NCI-H128 (cell line): ENCODE measurements at regions not wholly inside any gene's neighbourhood (a gene's known extent, or its start where the extent isn't known, plus 50 kb on each side); places are given as distances from the start of the nearest gene placed in this dataset.

ENCODE experiments used
- DNase-seq: peaks from one replicate; lab custom pipeline; 2025; ENCODE audit not compliant: unreplicated experiment; lab: John Stamatoyannopoulos, UW

DNA sequence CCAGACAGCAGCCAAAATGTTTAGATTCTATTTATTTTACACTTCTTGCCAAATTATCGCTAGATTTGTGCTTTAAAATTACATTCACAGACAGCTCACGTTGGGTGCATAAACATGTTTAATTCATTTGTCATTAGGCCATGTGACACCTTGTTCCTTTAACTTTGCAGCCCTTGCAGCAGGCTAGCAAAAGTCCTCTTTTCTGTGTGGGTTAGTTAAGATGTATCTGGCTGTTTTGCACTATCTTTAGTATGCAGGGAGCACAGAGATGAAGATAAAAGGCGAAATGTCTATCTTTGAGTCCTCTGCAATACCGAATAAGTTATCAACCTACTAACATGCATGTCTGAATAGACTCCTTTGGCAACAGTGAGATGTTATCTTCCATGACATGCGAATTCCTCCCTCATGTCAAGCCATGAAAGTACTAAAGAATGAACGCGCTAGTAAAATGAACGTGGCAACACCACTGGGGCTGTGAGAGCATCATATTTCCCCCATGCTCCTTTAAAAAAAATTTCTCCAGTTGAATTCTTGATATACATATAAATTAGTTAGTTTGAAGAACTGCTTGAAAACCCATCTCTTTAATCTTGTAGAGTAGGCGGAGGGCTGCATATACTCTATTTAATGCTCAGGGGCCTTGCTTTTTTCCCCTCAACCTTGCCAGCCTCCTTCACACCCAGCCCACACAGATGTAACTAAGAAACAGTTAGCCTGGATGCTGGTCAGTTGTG is 620.4 kb upstream of the NR2F2 start:
- DNase-seq: no peak

DNA sequence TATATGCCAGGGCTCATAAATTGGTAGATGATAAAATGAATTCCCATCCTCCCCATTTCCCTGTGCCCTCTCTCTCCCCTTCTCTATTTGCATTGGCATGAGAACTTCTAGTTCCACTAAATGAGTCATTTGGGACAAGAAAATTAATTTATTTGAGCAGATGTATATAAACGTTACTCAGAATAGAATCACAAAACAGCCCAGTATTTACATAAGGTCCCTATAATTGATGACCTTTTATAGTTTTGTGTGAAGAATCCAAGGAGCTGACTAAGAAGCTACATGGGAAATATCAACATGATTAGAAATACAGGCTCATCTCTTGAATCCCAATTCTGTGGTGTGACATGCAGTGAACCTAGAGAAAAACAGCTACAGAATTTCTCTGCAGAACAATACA is 617.7 kb upstream of the NR2F2 start:
- no peak for DNase-seq

- DNase-seq: no peak
Observed at GRCh38 chr15:95713324-95713723, 617.2 kb upstream of the NR2F2 start.

DNA sequence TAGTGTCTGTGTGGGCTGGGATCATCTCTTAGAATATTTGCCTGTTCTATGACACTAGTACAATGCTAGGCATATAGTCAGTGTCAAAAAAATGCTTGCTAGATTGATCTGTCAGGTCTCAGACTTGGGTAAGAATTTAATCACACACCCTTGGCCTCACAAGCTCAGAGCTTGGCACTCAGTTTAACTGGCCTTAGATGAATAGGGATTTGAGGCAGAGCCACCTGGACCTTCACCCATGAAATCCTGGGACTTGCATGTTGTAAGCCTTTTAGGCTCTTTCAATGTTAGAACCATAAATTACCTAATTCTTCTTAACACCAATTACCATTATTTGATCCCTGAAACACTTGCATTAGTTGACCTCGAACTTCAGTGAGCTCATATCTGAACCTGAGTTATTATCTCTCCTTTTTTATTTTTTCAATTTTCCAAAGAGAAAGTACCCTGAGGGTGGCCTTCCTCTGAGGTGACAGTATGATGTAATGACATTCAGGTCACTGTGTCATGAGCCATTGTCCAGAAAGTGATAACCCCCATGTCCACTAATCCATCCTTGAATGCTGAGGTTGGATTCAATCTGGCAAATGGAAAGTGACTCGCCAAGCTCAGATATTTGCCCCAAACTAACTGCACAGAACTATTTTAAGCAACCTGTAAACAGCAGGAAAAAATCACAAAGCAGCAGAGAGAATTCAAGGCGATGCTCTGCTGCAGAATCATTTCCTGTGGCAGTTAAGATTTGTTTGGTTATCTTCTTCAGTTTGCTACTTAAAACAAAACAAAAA is 615.2 kb upstream of the NR2F2 start:
- no peak for DNase-seq

DNA sequence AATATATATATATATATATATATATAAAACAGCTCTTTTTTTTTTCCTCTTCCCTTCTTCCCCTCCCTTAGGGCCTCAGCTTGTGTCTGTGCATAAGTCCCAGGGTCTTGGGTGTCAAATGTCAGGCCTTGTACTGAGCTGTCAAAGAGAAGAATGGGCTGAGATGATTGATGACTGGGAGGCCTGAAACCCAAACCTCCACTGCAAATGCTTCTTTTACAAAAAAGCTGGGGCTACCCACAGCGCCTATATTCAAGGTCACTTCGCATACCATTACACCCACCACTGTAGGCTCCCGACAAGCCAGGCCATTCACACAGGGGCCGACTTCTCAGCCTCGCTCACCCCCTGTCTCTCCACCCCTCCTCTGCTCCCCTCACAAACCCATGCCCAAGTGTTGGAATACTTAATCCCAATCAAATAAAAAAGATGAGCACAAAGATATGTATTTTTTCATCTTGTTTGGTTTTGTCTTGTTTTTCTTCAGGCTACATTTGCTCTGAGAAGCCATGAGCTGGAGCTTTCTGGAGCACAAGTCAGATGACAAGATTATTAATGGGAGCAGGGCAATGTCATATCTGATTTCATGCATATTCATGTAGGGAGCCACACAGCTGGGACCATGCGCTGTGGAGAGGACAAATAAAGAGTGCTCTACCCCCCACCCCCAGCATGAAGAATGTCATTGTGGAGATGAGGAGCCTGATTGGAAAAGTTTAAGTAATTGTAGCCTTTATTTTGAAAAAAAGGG is 614.4 kb upstream of the NR2F2 start:
- peak; percentile 28 for DNase-seq

GRCh38 chr15:95716708-95717107 is 613.8 kb upstream of the NR2F2 start:
- no peak for DNase-seq

GRCh38 chr15:95718441-95718840 is 612.1 kb upstream of the NR2F2 start:
- DNase-seq: no peak

DNA sequence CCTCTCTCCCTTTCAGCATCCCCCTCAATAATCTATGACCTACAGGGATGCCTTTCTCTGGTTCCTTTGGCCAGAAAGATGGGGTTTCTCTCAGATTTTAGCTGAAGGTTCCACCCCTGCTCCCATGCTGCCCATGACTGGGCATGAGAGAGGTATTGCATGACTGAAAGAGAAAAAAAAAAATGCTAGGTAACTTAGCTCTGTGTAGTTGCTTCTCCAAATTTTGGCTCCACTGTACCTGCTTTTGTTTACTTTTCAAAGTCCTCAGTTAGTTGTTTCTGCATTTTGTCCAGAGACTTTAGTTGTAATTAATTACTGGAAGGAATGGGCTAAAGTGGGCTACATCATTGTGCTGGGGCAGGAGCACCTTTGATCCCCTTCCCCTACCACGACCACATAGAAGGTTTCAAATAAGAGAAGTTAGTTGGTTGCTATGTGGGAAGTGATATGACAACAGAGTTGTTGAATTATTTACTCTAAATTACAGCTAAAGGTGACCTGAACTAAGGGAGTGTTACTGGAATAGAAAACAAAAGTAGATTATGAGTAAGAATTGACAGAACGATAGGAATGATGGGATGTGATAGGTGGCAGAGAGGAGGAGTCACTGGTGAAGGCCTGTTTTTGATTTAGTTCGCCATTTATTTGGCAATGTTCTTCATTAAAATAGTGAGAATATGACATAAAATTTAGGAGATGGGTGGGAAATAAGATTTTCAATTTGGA is 605.4 kb upstream of the NR2F2 start:
- no peak for DNase-seq

DNA sequence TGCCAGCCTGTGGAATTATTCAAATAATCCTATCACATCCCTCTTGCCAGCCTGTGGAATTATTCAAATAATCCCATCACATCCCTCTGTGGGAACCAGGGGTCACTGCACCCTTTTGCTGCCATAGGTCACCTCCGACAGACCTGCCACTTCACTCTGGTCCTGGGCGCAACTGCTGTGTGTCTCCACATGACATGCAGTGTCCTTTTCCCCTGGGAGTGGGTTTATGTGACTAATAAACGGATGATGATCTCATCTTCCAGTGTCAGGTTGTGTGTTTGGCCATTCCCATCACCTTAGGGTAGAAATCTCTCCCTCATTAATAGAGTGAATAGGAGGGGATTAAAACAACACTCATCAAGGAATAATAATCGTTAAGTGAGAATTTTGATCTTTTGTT is 603.6 kb upstream of the NR2F2 start:
- no peak for DNase-seq

DNA sequence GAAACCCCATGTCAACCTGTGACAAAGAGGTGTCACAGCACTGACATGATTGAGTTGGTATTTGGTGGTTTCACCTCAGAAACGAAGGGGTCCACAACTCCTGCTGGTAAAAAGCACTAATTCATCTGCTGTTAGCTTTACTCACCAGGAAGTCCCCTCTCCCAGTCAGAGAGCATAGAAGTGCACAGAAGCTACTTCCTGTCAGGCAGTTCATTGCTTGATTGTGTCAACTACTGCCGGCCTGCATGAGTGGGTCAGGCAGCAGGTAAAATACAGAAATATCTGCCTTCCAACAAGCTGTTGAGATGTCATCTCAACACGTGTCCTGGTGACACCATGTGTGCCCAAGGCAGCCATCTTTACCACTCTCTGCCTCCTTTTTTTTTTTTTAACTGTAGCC is 596.6 kb upstream of the NR2F2 start:
- DNase-seq: no peak

GRCh38 chr15:95734422-95735316 is 595.8 kb upstream of the NR2F2 start:
- DNase-seq: no peak

DNA sequence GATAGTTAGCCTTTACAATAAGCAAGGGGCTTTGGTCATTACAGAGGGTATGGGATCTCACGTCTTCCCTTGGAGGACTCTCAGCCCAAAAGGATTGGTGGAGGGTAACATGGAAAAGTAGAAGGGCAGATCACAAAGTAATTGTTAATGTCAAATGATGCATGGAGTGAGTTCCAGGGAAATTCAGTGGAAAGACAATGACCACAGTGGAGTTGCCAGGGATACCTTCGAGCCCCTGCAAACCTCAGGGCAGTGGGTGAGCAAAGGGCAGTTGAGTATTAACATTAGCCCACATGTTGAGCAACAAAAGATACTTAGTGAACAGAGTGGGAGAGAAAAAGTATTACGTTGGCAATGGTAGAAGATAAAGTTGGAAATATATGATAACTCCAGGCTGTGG is 593.4 kb upstream of the NR2F2 start:
- DNase-seq: no peak

DNA sequence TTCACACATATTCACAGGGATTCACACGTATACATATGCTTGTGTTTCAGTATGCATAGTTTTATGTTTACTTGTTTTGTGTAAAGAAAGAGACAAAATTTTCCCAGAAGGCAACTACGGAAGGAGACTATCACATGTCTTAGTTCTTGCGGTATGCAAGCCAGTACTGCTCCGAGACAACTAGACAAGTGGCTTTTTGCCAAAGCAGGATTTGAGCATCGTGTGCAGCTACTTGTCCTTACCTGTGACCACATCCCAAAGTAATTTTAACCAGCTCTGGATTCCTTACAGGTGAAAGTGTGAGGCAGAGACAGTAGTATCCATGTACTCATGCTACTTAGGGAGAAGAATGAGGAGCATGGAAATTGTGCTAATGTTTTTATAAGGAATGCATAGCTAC is 591.4 kb upstream of the NR2F2 start:
- DNase-seq: no peak

DNA sequence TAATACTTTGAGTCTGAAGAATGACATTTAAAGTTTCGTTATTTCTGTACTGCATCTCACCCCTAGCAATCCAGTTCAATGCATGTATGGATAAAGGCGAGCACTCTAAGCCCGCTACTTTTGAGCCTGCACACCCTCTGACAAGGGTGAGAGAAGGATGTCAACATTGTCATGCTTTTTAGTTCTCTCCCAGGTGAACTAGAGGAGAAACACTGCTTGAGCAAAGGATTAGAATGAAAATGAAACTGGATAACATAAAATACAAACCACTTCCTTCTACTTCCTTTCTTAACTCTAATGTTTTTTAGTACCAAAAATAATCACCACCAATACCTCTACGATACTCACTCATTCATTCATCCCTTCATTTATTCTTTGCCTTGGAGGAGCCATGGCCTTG is 588.7 kb upstream of the NR2F2 start:
- no peak for DNase-seq

DNA sequence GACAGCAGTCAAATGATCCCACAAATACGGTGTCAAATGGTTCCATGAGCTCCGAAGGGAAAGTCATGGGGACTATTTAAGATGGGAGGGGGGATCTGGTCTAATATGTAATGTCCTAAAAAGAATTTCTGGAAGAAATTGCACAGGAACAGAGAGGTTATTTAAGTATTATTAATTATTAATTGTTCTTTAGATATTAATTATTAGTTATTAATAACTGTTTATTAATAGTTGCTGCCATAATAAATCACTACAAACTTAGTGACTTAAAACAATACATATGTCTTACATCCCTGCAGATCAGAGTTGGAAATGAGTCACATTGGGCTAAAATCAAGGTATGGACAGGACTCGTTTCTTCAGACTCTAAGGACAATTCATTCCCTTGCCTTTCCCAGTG is 588.2 kb upstream of the NR2F2 start:
- no peak for DNase-seq

GRCh38 chr15:95742836-95743235 is 587.7 kb upstream of the NR2F2 start:
- DNase-seq: no peak

DNA sequence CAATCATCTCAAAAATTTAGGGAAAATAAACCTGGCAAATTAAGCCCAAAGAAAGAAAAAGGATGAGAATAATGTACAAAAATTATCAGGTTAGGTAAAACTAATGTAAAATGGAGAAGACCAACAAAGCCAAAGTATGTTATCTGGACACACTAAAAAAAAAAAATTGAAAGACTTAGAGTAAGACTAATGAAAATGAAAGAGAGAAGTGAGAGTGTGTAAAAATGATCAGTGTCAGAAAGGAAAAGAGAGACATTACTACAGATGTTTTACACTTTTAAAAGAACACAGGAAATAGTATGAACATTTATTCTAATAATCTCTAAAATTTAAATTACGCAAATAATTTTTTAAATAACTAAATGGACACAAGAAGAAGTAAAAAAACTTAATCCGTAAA is 573.3 kb upstream of the NR2F2 start:
- DNase-seq: no peak

DNA sequence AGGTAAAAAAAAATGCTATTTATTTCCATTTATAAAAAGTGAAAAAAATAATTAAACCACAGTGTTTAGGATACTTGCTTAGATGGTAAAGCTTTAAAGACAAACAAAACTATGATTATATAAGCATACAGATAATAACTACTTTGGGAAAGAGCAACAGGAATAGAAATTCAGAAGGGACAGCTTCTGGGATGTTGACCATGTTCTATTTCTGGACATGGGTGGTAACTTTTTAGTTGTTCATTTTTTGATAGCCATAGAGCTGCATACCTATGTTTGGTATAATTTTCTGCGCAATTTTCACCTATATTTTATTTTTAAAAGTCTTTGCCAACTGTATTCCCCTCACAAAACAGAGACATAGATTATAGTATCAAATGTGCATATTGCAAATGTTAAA is 572.0 kb upstream of the NR2F2 start:
- DNase-seq: no peak

DNA sequence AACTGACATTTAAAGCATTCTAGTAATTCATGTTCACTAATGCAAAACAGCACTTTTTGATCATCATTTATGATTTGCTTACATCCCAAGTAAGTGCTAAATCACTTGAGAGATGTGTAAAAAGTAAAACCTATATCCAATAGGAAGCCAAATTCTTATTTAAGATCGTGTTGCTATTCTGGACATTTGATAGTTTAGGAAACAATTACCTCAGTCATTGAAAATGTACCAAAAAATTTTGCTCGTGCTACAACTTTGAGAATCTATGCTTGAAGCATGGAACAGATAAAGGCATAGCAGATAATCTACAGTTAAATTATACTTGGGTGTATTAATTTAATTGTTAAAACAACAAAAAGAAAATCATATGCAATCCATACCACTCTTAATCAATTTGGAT is 571.6 kb upstream of the NR2F2 start:
- DNase-seq: no peak

DNA sequence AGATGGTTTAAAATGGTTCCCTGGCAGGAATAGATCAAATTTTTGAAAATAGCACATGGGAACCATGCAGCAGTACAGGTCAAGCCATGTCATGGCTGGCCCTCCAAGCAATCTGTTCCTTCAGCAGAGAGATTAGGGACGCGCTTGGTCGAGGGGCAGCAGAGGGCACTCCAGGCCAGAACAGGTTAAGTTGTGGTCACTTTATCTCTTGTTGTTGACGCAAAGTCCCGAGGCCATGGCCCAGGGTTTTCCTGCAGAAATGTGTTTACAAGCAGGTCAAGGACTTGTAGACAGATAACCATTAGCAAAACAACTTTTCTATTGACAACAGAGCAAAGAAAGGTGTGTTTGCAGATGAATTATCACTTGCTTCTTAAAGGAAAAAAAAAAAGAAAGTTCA is 570.0 kb upstream of the NR2F2 start:
- DNase-seq: no peak
